ENCODE measurements at regions not wholly inside any gene's neighbourhood (a gene's known extent, or its start where the extent isn't known, plus 50 kb on each side); places are given as distances from the start of the nearest gene placed in this dataset.

- Histone ChIP-seq H3K9me2 (ENCODE audit: insufficient read depth, low read length) (no peaks in the 10 kb centered on the region), H3F3A (ENCODE audit: insufficient read depth, low read length, poor library complexity, severe bottlenecking) (no peaks in the 10 kb centered on the region), H4K20me1 (ENCODE audit: insufficient read depth) (no peaks in the 10 kb centered on the region), H2AFZ (ENCODE audit: low read depth, low read length) (no peak overlapping the region), H3K4me3 (ENCODE audit: low read length) (no peak overlapping the region), H3K9ac (ENCODE audit: low read length) (no peak overlapping the region), H3K36me3 (ENCODE audit: insufficient read depth, low read length) (no peaks in the 10 kb centered on the region), H3K9me3 (ENCODE audit: low read length) (no peaks in the 10 kb centered on the region), H3K4me2 (ENCODE audit: low read length) (no peak overlapping the region), H3K79me2 (replicated peaks; ENCODE audit: insufficient read depth, low read length) (no peaks in the 10 kb centered on the region), H3K27me3 (ENCODE audit: insufficient read depth, low read depth, low read length) (no peaks in the 10 kb centered on the region), H3K27ac (ENCODE audit: low read length) (no peak overlapping the region)
- TF ChIP-seq TAF1 (IDR thresholded peaks at IDR 0.05; ENCODE audit: low read depth) (no peak), RAD21 (conservative IDR thresholded peaks at IDR 0.05) (no peak), EZH2 (IDR thresholded peaks at IDR 0.05; ENCODE audit: borderline replicate concordance, insufficient read depth, low read length, poor library complexity, severe bottlenecking) (no peak), CTCF (IDR thresholded peaks at IDR 0.05; ENCODE audit: poor library complexity, severe bottlenecking) (no peak), EP300 (conservative IDR thresholded peaks at IDR 0.05; ENCODE audit: poor library complexity, severe bottlenecking) (no peak), SMC3 (conservative IDR thresholded peaks at IDR 0.05; ENCODE audit: poor library complexity) (no peak), REST (IDR thresholded peaks at IDR 0.05; ENCODE audit: borderline replicate concordance) (no peak), MXI1 (conservative IDR thresholded peaks at IDR 0.05; ENCODE audit: poor library complexity, severe bottlenecking) (no peak), POLR2AphosphoS5 (IDR thresholded peaks at IDR 0.05) (no peak)
Observed at GRCh38 chrX:39425124-39425806, 624.0 kb downstream of the MID1IP1 start.

- no peak overlapping the region for H3K9ac ChIP-seq (ENCODE audit: low read length)
- no peak overlapping the region for H3K4me3 ChIP-seq (ENCODE audit: low read length)
- no peaks in the 10 kb centered on the region for H3K9me2 ChIP-seq (ENCODE audit: insufficient read depth, low read length)
- no peaks in the 10 kb centered on the region for H3F3A ChIP-seq (ENCODE audit: insufficient read depth, low read length, poor library complexity, severe bottlenecking)
- no peaks in the 10 kb centered on the region for H3K27me3 ChIP-seq (ENCODE audit: insufficient read depth, low read depth, low read length)
- TF ChIP-seq TAF1 (IDR thresholded peaks at IDR 0.05; ENCODE audit: low read depth) (no peak), EZH2 (IDR thresholded peaks at IDR 0.05; ENCODE audit: borderline replicate concordance, insufficient read depth, low read length, poor library complexity, severe bottlenecking) (no peak), SMC3 (conservative IDR thresholded peaks at IDR 0.05; ENCODE audit: poor library complexity) (no peak), CTCF (IDR thresholded peaks at IDR 0.05; ENCODE audit: poor library complexity, severe bottlenecking) (no peak), POLR2AphosphoS5 (IDR thresholded peaks at IDR 0.05) (no peak), MXI1 (conservative IDR thresholded peaks at IDR 0.05; ENCODE audit: poor library complexity, severe bottlenecking) (no peak), RAD21 (conservative IDR thresholded peaks at IDR 0.05) (no peak), EP300 (conservative IDR thresholded peaks at IDR 0.05; ENCODE audit: poor library complexity, severe bottlenecking) (no peak), REST (IDR thresholded peaks at IDR 0.05; ENCODE audit: borderline replicate concordance) (no peak)
- H3K9me3 ChIP-seq (ENCODE audit: low read length): no peaks in the 10 kb centered on the region
- no peaks in the 10 kb centered on the region for H4K20me1 ChIP-seq (ENCODE audit: insufficient read depth)
- H2AFZ ChIP-seq (ENCODE audit: low read depth, low read length): no peak overlapping the region
- no peak overlapping the region for H3K4me2 ChIP-seq (ENCODE audit: low read length)
- H3K79me2 ChIP-seq (replicated peaks; ENCODE audit: insufficient read depth, low read length): no peaks in the 10 kb centered on the region
- no peaks in the 10 kb centered on the region for H3K36me3 ChIP-seq (ENCODE audit: insufficient read depth, low read length)
- no peak overlapping the region for H3K27ac ChIP-seq (ENCODE audit: low read length)
Observed at GRCh38 chrX:39426101-39426500, 624.8 kb downstream of the MID1IP1 start.
